ENCODE measurements at regions not wholly inside any gene's neighbourhood (a gene's known extent, or its start where the extent isn't known, plus 50 kb on each side); places are given as distances from the start of the nearest gene placed in this dataset.

DNA sequence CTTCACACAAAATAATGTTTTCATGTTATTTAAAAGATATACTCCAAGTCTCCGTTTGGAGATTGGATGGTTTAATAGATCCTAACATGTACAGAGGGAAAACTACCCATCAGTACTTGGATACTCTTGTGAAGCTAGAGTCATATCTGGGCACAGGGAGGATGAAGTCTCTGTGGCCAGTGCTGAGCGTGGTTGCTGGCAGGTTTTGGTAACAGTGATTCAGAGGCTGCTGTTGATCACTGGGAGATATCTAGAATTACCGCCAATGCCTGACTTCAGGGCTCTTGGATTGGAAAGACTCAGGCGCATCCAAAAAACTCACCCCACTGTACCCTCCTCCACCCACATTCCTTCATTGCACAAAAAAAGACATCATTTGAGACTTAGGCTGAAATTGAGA, 107.2 kb upstream of the PGRMC2 start:
- intact Hi-C loops (cut with DNase I) = no loop called here
- ATAC-seq (ENCODE audit: poor library complexity) = peak; percentile 13
- DNase-seq = no peak

DNA sequence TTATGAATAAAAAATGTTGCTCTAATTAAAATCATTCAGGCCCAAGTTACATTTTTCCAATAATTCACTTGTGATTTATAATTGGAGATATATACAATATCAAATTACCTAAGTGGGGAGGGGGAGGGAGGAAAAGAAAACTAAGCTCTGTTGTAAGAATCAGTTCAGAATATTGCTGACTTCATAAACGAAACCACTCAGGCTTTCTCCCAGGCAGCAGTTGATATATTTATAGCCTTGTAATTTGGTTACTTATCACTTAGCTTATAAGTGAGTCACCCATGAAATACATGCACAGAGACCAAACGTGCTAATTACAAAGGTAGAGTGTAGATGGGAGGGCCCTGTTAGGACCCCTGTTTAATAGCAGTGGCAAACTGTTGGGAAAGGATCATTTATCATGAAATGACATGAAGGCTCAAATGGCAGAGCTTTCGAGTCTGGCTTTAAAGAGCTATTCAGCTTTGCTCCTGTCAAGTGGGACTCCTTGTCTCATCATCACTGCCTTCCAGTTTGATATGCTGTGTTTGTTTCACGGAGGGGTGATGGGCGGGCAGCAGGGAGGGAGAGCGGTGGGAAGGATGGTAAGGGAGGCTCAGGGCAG, 105.6 kb upstream of the PGRMC2 start:
- ATAC-seq (ENCODE audit: poor library complexity) = peak; percentile 86
- no peak for DNase-seq
- intact Hi-C loops (cut with DNase I) = no loop called here

DNA sequence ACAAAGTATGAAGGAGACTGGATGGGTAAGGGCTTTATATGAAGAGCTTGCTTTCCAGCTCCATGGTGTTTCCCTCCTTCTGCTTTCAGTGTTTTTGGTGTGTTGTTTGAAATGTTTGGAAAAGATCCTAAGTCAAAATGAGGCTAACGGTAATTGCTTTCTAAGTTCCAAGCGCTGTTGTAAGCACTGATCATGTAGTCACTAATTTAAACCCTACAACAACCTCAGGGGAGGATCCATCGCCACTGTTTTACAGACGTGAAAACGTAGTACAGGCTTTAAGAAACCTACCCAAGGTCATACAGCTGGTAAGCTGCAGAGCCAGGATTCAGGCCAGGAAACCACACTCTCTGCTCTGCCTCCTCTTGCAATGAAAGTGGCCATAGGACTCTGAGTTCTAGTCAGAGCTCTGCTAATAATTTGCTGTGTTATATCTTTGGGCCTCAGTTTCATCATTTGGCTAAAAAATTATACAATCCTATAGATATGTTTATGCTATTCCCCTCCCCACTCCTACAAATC, 102.9 kb upstream of the PGRMC2 start:
- no peak for ATAC-seq (ENCODE audit: poor library complexity)
- DNase-seq = no peak
- intact Hi-C loops (cut with DNase I) = no loop called here

DNA sequence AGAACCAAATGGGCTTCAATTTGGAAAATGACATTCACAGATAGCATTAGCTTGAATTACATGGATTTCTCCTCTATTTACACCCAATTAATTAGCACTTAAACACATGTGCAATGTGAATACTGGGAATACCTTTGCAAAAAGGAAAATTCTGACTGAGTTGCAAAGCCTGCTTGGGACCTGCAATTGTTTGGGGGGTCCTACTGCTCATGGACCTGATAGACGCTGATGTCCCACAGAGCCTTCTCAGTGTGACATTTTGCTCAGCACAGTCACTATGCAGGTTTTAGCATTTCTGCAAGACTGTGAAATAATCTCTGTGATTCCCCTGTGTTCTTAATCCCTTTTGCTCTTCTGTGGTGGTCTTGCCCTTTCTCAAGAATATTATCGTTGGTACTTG, 101.2 kb upstream of the PGRMC2 start:
- no peak for ATAC-seq (ENCODE audit: poor library complexity)
- intact Hi-C loops (cut with DNase I) = no loop called here

DNA sequence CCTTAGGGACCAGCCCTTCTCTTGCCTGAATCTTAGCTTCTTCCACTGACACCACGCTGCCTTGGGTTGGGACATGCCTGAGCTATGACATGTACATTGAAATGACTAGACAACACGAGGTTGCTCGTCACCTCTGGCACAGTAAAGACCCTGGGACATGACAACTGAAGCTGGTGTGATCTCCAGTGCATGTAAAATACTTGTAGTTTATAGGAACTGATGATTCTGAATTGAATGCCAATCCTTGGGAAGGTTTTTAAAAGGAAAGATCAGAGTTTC, 100.7 kb upstream of the PGRMC2 start:
- intact Hi-C loops (cut with DNase I) = no loop called here
- DNase-seq (no peak), ATAC-seq (ENCODE audit: poor library complexity) (no peak)

More for the DNA sequence above, 101.2 kb upstream of the PGRMC2 start:
- no peak for DNase-seq

DNA sequence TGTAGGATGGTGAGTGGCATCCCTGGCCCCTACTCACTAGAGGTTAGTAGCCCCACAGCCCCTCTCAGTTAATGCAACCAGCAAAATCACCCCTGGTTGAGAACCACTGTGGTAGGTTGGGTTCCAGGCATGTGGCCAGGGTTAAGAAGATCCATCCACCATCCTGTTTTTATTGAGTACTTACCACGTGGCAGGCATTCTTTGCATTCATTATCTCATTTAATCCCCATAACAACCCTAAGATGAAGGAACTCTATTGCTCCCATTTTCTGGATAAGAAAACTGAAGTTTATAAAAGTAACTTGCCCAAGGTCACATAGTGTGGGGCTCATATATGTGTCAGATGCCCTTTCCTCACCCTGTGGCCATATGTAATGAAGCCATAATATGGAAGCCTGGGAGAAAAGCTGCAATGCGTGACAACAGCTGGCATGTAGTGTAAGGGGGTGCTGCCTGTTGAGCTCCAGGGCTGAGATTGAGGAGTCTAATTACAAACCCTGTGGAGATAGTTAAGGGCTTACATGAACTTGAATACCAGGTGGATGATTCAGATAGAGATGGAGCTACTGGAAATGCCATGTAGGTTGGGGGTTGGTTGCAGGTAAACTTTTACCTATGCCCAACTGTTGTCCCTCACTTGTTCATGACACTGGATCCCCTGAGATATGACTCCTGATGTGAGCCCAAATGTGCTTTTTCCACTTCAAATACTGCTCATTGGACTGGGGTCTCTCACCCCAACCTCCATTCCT, 100.2 kb upstream of the PGRMC2 start:
- DNase-seq (no peak), ATAC-seq (ENCODE audit: poor library complexity) (no peak)
- intact Hi-C loops (cut with DNase I) = no loop called here

DNA sequence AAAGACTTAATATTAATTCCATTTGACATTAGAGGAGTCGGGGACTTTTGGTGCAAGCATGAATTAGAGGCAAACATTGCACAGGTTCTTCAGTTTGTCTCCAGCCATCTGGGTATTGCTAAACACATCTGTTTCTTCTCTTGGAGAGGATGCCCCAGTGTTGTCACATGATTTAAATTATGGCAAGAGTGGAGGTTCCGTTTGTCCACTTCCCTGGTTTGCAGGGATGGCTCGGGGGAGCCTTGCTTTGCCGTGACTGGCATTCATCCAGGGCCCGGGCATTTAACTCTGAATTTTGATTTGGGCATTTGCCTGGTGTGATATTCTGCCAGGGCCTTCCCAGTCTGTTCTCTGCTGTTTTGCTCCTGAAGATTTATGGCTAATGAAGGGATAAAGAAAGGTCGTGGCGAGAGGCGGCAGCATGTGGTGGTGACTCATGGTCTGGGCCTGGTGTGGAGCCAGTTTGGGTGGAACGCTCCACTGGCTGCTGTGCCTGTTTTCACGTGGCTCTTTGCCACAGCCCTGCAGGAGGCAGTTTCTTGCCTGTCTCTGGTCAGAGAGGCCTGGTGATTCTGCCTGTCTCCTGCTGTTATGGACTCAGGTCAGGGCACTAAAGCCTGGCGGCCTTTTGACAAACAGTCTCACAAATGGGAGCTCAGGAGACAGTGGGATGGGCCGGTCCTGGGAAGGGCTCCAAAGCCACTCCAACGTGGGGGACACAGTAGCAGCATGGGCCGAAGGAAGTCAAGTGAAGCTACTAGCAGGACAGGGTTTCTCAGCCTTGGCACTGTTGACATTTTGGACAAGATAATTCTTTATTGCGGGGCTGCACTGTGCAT, 99.4 kb upstream of the PGRMC2 start:
- ATAC-seq (ENCODE audit: poor library complexity) (peak; percentile 97), DNase-seq (peak; percentile 92)
- intact Hi-C loops (cut with DNase I) = no loop called here

DNA sequence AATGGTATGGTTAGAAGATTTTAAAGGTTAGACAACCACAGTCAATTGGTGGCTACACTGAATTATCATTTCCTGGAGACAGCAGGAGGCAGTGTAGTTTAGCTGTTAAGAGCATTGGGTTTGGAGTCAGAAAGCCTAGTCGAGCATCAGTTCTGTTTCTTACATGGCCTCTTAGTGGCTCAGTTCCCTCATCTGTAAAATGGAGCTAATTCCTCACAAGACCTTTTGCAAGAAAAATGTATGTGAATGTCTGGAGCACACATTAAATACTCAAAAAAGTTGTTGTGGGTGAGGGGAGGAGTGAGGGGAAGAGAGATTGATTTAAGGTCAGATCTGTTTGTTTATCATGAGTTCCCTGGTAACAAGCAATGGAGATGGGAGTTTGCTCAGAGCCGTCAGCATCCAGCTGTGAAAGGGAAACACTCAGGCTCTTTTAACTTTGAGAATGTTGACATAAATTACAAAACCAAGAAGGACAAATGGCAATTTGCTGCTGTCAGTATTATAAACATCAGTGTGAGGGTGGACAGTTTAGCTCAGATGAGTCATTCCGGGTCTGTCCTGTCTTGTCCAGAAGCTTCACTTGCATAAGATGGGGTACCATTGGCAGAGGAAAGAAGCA, 98.2 kb upstream of the PGRMC2 start:
- peak; percentile 26 for ATAC-seq (ENCODE audit: poor library complexity)
- intact Hi-C loops (cut with DNase I) = no loop called here
- no peak for DNase-seq

DNA sequence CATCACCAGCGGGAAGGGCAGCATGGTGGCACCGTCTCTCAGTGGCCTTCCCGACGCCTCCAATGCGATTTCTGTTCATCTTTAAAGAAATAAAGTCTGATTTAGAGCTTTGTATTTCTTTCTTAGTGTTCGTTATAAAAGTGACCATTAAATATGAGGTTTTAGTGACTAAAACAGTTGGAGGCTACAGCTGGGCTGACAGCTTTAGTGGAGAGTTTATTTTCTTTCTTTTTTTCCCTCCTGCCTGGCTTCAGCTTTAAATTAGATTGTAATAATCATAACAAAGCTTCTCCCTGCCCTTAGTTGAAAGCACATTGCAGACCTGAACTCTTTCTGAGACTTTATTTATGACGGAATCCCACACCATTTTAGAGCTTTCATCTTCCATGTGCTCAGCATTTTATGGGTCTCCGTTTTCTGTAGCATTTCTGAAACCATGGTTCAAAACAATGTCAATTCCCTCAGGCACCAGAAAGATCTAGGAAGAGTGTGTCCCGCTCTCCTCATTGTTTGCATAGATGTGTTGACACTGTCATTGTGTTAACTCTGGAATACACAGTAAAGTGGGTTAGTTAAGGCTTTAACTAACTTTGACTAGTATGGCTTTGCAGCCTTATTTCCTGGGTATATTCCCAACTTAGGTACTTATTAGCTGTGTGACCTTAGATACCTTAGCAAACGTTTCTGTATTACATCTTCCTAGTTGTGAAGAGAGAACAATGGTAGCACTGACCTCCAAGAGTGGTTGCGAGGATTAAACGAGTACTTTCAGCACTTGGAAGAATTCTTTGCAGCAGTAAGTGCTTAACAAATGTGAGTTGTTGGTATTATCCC, 97.4 kb upstream of the PGRMC2 start:
- intact Hi-C loops (cut with DNase I) = no loop called here
- ATAC-seq (ENCODE audit: poor library complexity) = no peak
- DNase-seq = no peak

DNA sequence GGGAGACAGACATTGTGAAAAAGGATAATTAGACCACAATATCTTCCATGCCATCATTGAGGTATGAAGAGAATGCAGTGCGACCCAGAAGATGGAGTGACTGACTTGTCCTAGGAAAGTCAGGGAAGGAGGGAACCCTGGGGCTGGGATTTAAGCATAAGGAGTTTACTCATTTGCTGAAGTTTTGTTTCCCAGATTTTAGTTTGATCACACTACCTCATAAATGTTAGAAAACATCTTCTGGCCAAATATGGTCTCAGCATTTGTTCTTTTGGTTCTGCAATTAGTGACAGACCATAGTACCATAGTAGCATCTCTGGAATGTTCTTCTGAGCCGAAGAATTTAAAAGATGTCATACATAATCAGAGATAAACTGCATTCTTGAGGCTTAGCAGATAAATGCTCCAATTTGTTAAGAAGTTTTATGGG, 96.5 kb upstream of the PGRMC2 start:
- intact Hi-C loops (cut with DNase I) = no loop called here
- ATAC-seq (ENCODE audit: poor library complexity) (no peak), DNase-seq (no peak)

DNA sequence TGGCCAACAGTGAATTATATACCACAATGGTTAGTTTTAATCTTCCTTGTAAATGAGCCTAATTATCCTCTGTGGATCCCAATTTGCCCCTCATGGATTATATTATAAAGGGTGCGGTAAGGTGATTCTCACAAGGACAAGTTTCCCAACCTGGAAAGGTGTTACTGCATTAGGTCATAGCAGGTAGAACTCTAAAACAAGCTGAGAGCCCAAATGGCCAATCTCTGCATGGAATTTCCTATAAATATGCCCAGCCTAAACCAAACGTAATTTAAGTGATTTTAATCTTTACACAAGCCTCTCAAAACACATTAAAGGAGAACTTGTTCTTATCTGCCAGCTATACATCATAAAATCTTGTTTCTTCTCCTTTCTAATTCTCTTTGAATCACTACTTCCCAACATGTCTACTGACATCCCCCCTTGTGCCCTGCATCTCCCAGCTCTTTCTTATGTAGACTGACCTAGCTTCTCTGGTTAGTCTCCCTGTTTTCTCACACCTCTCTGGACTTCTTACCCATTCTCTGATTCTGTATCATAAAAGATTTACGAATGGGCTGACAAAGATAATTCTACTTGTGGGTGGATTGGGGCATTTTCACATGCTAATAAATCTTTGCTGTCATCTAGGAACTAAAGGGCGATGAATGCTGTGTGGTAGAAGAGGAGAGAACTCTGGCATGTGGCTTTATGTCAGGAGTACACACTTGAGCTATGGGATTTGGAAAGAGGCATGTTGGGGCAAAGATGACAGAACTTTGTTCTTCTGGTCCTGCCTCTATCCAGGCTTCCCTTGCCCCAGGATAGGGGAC, 94.3 kb upstream of the PGRMC2 start:
- intact Hi-C loops (cut with DNase I) = no loop called here
- ATAC-seq (ENCODE audit: poor library complexity) (no peak), DNase-seq (no peak)

DNA sequence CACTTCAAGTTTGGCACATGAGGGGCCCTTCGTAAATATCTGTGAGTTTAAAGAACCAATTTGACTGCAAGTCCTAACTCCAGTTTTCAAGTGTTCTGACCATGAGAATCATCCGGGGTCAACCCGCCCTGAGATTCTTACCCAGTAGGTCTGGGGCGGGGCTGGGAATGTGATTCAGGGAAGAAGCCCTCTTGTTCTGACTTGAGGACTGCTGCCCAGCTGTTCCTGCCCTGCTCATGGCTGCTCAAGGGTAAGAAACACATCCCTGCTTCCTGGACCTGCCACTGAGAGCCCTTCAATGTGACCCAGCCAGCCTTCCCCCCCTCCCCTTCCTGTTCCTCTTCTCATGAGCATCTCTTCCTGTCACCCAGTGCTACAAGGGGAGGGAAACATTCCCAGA, 92.7 kb upstream of the PGRMC2 start:
- intact Hi-C loops (cut with DNase I) = no loop called here
- DNase-seq = no peak
- no peak for ATAC-seq (ENCODE audit: poor library complexity)

DNA sequence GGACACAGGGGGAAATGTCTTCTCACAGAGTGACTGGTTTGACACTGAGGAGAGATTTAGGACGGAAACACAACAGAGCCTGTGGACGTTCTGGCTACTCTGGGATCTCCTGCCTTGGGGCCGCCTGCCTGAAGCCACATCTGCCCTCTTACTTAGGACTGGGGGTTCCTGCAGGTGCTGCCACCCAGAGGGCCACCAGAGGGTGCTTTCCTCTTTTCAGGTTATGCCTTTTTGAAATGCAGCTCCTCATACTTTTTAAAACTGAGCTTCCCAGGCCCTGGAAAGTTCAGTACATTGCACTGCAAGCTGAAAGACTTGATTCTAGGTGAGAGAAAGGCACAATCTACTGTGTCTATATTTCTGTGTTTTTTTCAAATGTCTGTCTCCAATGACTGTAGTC, 92.2 kb upstream of the PGRMC2 start:
- no peak for DNase-seq
- peak; percentile 85 for ATAC-seq (ENCODE audit: poor library complexity)
- intact Hi-C loops (cut with DNase I) = no loop called here

DNA sequence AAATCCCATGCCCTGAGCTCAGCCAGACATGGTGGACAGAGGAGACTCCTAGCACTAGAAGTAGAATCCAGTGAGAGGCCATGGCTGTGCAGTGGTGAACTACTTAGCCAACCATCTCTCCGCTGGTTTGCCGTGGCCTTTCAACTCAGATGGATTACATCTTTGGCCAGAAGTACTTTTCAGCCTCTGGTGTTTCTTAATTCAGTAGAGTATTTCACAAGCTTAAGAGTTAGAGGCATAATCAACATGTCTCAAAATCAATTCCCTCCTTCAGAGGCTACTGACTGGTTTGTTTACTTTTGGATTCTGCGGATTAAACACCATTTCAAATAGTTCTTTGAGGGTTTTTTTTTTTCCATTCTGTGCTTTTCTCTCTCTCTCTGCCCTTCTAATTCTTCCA, 91.1 kb upstream of the PGRMC2 start:
- intact Hi-C loops (cut with DNase I) = no loop called here

DNA sequence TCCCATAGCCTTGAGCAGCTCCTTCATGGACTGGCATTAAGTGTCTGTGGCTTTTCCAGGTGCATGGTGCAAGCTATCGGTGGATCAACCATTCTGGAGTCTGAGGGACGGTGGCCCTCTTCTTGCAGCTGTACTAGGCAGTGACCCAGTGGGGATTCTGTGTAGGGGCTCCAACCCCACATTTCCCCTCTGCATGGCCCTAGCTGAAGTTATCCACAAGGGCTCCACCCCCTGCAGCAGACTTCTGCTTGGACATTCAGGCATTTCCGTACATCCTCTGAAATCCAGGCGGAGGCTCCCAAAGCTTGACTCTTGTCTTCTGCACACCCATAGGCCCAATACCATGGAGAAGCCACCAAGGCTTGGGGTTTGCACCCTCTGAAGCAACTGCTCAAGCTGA, 89.3 kb upstream of the PGRMC2 start:
- no peak for DNase-seq
- ATAC-seq (ENCODE audit: poor library complexity) = no peak
- intact Hi-C loops (cut with DNase I) = no loop called here

More for the DNA sequence above, 91.1 kb upstream of the PGRMC2 start:
- DNase-seq = no peak
- ATAC-seq (ENCODE audit: poor library complexity) = no peak

DNA sequence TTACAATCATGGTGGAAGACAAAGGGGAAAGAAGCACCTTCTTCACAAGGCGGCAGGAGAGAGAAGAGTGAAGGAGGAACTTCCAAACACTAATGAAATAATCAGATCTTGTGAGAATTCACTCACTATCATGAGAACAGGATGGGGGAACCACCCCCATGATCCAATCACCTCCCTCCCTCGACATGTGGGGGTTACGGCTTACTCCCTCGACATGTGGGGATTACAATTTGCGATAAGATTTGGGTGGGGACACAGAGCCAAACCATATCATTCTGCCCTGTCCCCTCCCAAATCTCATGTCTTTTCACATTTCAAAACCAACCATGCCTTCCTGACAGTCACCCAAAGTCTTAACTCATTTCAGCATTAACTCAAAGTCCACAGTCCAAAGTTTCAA, 88.7 kb upstream of the PGRMC2 start:
- intact Hi-C loops (cut with DNase I) = no loop called here
- ATAC-seq (ENCODE audit: poor library complexity) = no peak
- no peak for DNase-seq

DNA sequence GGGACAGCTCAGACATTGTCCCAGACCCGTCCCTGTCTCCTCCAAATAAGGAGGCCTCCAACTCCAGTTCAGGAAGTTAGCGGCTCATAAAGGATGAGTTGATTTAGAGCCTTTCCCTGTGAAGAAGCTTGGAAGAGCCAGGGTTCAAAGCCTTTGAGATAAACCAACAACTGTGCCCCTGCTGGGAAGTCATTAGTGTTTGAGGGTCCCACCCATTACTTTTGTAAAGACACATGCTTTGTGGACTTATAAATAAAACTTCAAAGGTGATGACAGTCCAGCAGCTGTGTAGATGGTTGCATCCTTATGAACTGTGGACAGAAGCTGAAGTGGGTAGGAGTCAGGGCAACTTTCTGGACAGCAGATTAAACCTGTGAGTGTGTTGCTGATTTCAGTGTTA, 86.0 kb upstream of the PGRMC2 start:
- intact Hi-C loops (cut with DNase I) = no loop called here
- no peak for DNase-seq
- ATAC-seq (ENCODE audit: poor library complexity) = no peak

DNA sequence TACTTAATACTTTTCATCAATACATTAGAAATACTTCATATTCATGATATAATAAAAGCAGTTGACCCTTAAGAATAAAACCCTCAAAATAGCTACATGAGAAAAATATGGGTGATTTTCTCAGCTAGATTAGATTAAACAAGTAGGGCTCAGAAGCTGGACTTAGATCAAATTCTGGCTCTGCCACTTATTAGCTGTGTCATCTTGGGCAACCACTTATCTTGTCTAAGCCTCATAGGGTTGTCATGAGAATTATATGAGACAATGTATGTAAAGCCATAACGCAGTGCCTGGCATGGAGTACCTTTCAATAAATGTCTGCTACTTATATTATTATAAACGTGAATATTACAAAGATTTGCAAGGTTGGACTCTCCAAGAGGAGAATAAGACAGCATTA, 84.3 kb upstream of the PGRMC2 start:
- no peak for ATAC-seq (ENCODE audit: poor library complexity)
- no peak for DNase-seq
- intact Hi-C loops (cut with DNase I) = no loop called here
